ENCODE measurements at regions not wholly inside any gene's neighbourhood (a gene's known extent, or its start where the extent isn't known, plus 50 kb on each side); places are given as distances from the start of the nearest gene placed in this dataset.

- intact Hi-C loops (cut with micrococcal nuclease; ENCODE audit: unreplicated experiment), result no loop called here
- no TSS peak for BruUV-seq (replicated peaks)
- Histone ChIP-seq H3K9me2 (ENCODE audit: insufficient read depth) (no peaks in the 10 kb centered on the region), H3F3A (ENCODE audit: insufficient read depth, low read depth) (no peaks in the 10 kb centered on the region), H3K36me3 (ENCODE audit: low read depth) (no peaks in the 10 kb centered on the region), H3K4me2 (no peak overlapping the region), H3K27me3 (ENCODE audit: insufficient read depth, low read depth) (no peaks in the 10 kb centered on the region), H4K20me1 (ENCODE audit: insufficient read depth) (no peaks in the 10 kb centered on the region), H3K4me3 (no peak overlapping the region), H3K79me2 (ENCODE audit: low read depth) (no peaks in the 10 kb centered on the region), H3K9me3 (ENCODE audit: insufficient read depth, low read depth) (no peaks in the 10 kb centered on the region), H3K27ac (no peak overlapping the region), H2AFZ (no peak overlapping the region), H3K4me1 (replicated peaks; ENCODE audit: insufficient read depth) (no peaks in the 10 kb centered on the region)
- ChIA-PET CTCF (no interaction called here), POLR2A (ENCODE audit: unreplicated experiment) (no interaction called here)
- TF ChIP-seq EZH2 (IDR thresholded peaks at IDR 0.05; ENCODE audit: low read depth), result no peak
- TF ChIP-seq CTCF (conservative IDR thresholded peaks at IDR 0.05), result no peak
- DNase-seq, result no peak
These were observed 400.1 kb upstream of the PABPC4L start for GRCh38 chr4:134601706-134602105.

GRCh38 chr4:134591326-134591725 is 389.7 kb upstream of the PABPC4L start:
- Histone ChIP-seq H3K4me2 (no peak overlapping the region), H2AFZ (no peak overlapping the region), H3K79me2 (ENCODE audit: low read depth) (no peaks in the 10 kb centered on the region), H3K9me3 (ENCODE audit: insufficient read depth, low read depth) (no peaks in the 10 kb centered on the region), H3K4me3 (no peak overlapping the region), H3K27me3 (ENCODE audit: insufficient read depth, low read depth) (no peaks in the 10 kb centered on the region), H4K20me1 (ENCODE audit: insufficient read depth) (no peaks in the 10 kb centered on the region), H3K36me3 (ENCODE audit: low read depth) (no peaks in the 10 kb centered on the region), H3K4me1 (replicated peaks; ENCODE audit: insufficient read depth) (no peaks in the 10 kb centered on the region), H3F3A (ENCODE audit: insufficient read depth, low read depth) (no peaks in the 10 kb centered on the region), H3K27ac (no peak overlapping the region), H3K9me2 (ENCODE audit: insufficient read depth) (no peaks in the 10 kb centered on the region)
- ChIA-PET POLR2A (ENCODE audit: unreplicated experiment) (no interaction called here), CTCF (no interaction called here)
- intact Hi-C loops (cut with micrococcal nuclease; ENCODE audit: unreplicated experiment), result no loop called here
- no TSS peak for BruUV-seq (replicated peaks)
- DNase-seq, result no peak
- TF ChIP-seq CTCF (conservative IDR thresholded peaks at IDR 0.05), result no peak
- no peak for TF ChIP-seq EZH2 (IDR thresholded peaks at IDR 0.05; ENCODE audit: low read depth)

- Histone ChIP-seq H3K4me3 (no peak overlapping the region), H3K9me2 (ENCODE audit: insufficient read depth) (no peaks in the 10 kb centered on the region), H3F3A (ENCODE audit: insufficient read depth, low read depth) (no peaks in the 10 kb centered on the region), H4K20me1 (ENCODE audit: insufficient read depth) (no peaks in the 10 kb centered on the region), H3K4me2 (no peak overlapping the region), H3K27ac (no peak overlapping the region), H3K9me3 (ENCODE audit: insufficient read depth, low read depth) (no peaks in the 10 kb centered on the region), H3K27me3 (ENCODE audit: insufficient read depth, low read depth) (no peaks in the 10 kb centered on the region), H3K79me2 (ENCODE audit: low read depth) (no peaks in the 10 kb centered on the region), H2AFZ (no peak overlapping the region), H3K4me1 (replicated peaks; ENCODE audit: insufficient read depth) (no peaks in the 10 kb centered on the region), H3K36me3 (ENCODE audit: low read depth) (no peaks in the 10 kb centered on the region)
- ChIA-PET POLR2A (ENCODE audit: unreplicated experiment) (no interaction called here), CTCF (no interaction called here)
- TF ChIP-seq EZH2 (IDR thresholded peaks at IDR 0.05; ENCODE audit: low read depth) (no peak), CTCF (conservative IDR thresholded peaks at IDR 0.05) (no peak)
- intact Hi-C loops (cut with micrococcal nuclease; ENCODE audit: unreplicated experiment), result no loop called here
- no TSS peak for BruUV-seq (replicated peaks)
- no peak for DNase-seq
These were observed 384.4 kb upstream of the PABPC4L start for GRCh38 chr4:134585972-134586371.
